Lower lobe of right lung (tissue), 2 donors: ENCODE measurements at regions not wholly inside any gene's neighbourhood (a gene's known extent, or its start where the extent isn't known, plus 50 kb on each side); places are given as distances from the start of the nearest gene placed in this dataset.

ENCODE experiments used
- ATAC-seq, 2 donors: fragments of 200-7000 bp; cut with Tn5 transposase; one replicate each; pipeline ENCODE4 v1.9.1; 2020 to 2022; ENCODE audit warnings: mild to moderate bottlenecking in 2 of 2, moderate library complexity in 2 of 2
- DNase-seq: peaks from one replicate; pipeline ENCODE4 v3.0.0-alpha.2; 2020
- H3K27ac ChIP-seq: fragments of 200-600 bp; one replicate; pipeline ENCODE4 v1.8.0; 2022
- H3K27me3 ChIP-seq: fragments of 200-600 bp; one replicate; pipeline ENCODE4 v1.8.0; 2022; ENCODE audit warnings: low read depth
- H3K36me3 ChIP-seq: fragments of 200-600 bp; one replicate; pipeline ENCODE4 v1.8.0; 2022; ENCODE audit warnings: mild to moderate bottlenecking
- H3K4me1 ChIP-seq: fragments of 200-600 bp; one replicate; pipeline ENCODE4 v1.8.0; 2022
- H3K4me3 ChIP-seq: fragments of 200-600 bp; one replicate; pipeline ENCODE4 v1.8.0; 2022; ENCODE audit warnings: mild to moderate bottlenecking
- H3K9me3 ChIP-seq: fragments of 200-600 bp; one replicate; pipeline ENCODE4 v1.8.0; 2022
- intact Hi-C: fragments of 100-400 bp; cut with DNase I; formaldehyde crosslinking; loops from one replicate; pipeline ENCODE4 v1.11.0; 2022
- TF ChIP-seq, protein P1 (sequence below): fragments of 200-600 bp; IDR thresholded peaks from one replicate; pipeline ENCODE4 v1.8.0; 2022; ENCODE audit warnings: antibody characterized with exemption, mild to moderate bottlenecking
- donor health status: DM: no; HTN: yes; CAD: no; lungs with severe emphysema.

DNA sequence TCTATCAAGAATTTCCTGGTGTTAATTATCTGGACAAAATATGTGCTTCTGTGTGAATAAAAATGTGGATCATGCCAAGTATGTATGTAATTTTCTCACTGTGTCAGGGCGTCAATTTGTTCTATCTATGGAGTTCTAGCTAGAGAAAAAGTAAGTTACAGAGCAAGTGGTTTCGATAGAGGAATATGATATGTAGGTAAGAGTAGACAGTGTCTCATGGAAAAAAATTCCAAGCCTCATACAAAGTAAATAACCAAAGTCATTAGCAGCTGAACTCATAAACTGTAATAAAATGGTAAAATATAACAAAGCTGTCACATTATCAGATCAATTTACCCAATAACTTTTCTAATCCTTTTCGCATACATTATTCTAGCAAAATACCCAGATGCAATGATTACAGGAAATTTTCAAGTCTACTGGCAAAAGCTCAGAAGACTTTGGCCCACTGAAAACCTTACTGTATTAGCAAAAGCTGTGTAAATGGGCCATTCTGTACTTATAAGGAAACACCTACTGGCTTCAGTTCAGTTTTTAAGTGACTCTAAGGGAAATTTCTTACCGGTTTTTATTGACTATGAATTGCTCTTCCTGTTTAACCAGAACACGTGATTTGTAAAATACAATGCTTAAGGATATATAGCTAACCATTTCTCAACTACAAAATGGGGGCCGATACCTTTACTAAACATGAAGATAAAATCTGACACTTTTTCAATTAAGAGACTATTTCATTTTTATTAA lies 121.0 kb upstream of the ARSJ start:
- no peaks in the 10 kb centered on the region for H3K36me3 ChIP-seq
- no peak overlapping the region for H3K27ac ChIP-seq
- intact Hi-C loops: no loop called here
- no peak overlapping the region for H3K4me3 ChIP-seq
- H3K9me3 ChIP-seq: no peaks in the 10 kb centered on the region
- TF ChIP-seq, protein P1, sequence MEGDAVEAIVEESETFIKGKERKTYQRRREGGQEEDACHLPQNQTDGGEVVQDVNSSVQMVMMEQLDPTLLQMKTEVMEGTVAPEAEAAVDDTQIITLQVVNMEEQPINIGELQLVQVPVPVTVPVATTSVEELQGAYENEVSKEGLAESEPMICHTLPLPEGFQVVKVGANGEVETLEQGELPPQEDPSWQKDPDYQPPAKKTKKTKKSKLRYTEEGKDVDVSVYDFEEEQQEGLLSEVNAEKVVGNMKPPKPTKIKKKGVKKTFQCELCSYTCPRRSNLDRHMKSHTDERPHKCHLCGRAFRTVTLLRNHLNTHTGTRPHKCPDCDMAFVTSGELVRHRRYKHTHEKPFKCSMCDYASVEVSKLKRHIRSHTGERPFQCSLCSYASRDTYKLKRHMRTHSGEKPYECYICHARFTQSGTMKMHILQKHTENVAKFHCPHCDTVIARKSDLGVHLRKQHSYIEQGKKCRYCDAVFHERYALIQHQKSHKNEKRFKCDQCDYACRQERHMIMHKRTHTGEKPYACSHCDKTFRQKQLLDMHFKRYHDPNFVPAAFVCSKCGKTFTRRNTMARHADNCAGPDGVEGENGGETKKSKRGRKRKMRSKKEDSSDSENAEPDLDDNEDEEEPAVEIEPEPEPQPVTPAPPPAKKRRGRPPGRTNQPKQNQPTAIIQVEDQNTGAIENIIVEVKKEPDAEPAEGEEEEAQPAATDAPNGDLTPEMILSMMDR: no peak
- no peaks in the 10 kb centered on the region for H3K27me3 ChIP-seq
- H3K4me1 ChIP-seq: no peaks in the 10 kb centered on the region
- no peak for DNase-seq
- ATAC-seq: no peak

DNA sequence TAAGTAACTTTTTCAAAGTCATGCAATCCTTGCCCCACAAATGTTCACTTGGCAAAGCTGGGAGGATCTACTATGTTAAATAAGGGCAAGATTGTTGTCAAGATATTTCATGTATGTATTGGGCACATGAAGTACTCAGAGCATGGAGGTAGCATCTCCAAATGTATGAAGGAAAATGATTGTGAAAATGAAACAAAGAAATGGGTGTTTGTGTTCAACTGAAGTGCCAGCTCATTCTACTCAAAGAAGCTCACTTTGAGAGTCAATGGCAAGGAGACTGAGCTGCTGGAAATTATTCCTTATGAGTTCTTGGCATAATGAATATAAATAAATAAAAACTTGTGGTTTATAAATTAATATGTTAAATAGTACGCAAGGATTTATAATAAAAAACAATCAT lies 124.5 kb upstream of the ARSJ start:
- Histone ChIP-seq H3K9me3 (no peaks in the 10 kb centered on the region), H3K27ac (no peak overlapping the region), H3K27me3 (no peaks in the 10 kb centered on the region), H3K4me1 (no peaks in the 10 kb centered on the region), H3K4me3 (no peak overlapping the region), H3K36me3 (no peaks in the 10 kb centered on the region)
- no peak for DNase-seq
- no peak for ATAC-seq
- TF ChIP-seq, protein P1: no peak
- intact Hi-C loops: no loop called here

DNA sequence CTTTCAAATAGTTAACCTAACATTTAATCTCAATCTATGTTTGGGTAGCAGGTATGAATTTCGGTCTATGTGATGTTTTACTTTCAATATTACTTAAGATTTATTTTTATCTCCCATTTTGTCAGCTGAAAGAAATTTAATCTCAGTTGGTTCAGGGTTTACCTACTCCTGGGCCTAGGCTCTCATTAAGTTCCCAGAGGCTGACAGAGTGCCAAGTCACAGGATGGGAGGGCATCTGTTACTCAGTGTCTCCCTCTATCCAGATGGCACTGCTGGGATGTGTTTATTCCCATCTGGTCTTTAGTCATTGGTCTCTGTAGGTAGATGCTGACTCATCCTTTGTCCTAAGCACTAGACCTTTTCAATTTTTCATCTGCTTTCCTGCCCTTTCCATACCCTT lies 129.4 kb upstream of the ARSJ start:
- Histone ChIP-seq H3K4me3 (no peak overlapping the region), H3K27me3 (no peaks in the 10 kb centered on the region), H3K9me3 (no peaks in the 10 kb centered on the region), H3K4me1 (no peaks in the 10 kb centered on the region), H3K36me3 (no peaks in the 10 kb centered on the region), H3K27ac (no peak overlapping the region)
- TF ChIP-seq, protein P1: no peak
- intact Hi-C loops: no loop called here
- DNase-seq (no peak), ATAC-seq (no peak)

DNA sequence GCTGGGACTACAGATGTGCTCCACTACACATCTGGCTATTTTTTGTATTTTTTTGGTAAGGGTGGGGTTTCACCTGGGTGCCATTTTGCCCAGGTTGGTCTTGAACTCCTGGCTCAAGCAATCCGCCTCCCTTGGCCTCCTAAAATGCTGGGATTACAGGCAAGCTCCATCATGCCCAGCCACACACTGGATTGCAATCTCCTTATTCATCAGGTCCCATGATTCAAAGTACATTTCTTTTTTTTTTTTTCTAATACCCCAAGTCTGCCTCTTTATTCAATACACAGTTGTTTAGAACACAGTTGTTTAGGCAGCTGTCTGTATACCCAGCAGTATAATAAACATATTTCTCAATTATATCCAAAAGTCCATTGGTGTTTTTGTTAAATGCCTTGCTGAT lies 130.3 kb upstream of the ARSJ start:
- ATAC-seq (no peak), DNase-seq (no peak)
- intact Hi-C loops: no loop called here
- Histone ChIP-seq H3K4me1 (no peaks in the 10 kb centered on the region), H3K36me3 (no peaks in the 10 kb centered on the region), H3K27me3 (no peaks in the 10 kb centered on the region), H3K9me3 (no peaks in the 10 kb centered on the region), H3K27ac (no peak overlapping the region), H3K4me3 (no peak overlapping the region)
- TF ChIP-seq, protein P1: no peak

DNA sequence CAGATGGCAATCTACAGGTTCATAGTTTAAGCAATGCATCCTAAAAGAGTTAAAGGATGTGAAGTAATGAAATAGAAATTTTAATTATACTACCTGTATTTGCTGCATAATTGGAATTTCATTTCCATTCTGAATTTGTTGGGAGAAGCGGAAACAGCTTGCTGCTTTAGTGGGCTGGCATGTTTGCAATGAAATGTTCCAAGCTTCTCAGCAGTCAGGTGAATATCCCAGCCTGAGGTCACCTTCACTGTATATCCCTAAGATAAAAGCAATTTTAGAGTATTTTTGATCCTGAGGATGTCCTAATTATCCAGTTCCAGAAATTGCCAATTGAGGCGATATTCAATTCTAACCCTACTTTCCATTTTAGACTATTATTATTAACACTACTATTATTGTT lies 136.1 kb upstream of the ARSJ start:
- Histone ChIP-seq H3K27ac (no peak overlapping the region), H3K4me1 (no peaks in the 10 kb centered on the region), H3K27me3 (no peaks in the 10 kb centered on the region), H3K4me3 (no peak overlapping the region), H3K9me3 (no peaks in the 10 kb centered on the region), H3K36me3 (no peaks in the 10 kb centered on the region)
- TF ChIP-seq, protein P1: no peak
- ATAC-seq (no peak), DNase-seq (no peak)
- intact Hi-C loops: no loop called here
